Osteoblast (primary cell): ENCODE measurements at regions not wholly inside any gene's neighbourhood (a gene's known extent, or its start where the extent isn't known, plus 50 kb on each side); places are given as distances from the start of the nearest gene placed in this dataset.

Experiments used
- DNase-seq: peaks from one replicate; pipeline ENCODE4 v3.0.0; 2011; ENCODE audit warnings: low spot score, mixed read lengths; ENCODE audit not compliant: insufficient read length; ENCODE audit errors: missing footprints
- H2AFZ ChIP-seq: 2 replicates; pipeline ENCODE4 v1.6.0; 2011; ENCODE audit warnings: mild to moderate bottlenecking, low read length
- H3K27ac ChIP-seq: 2 replicates; pipeline ENCODE4 v1.5.1; 2011; ENCODE audit warnings: mild to moderate bottlenecking, low read depth, low read length, moderate library complexity
- H3K27me3 ChIP-seq: 2 replicates; pipeline ENCODE4 v1.6.0; 2012; ENCODE audit warnings: mild to moderate bottlenecking, control low read depth, inconsistent platforms, low read length, moderate library complexity; ENCODE audit not compliant: insufficient read depth
- H3K36me3 ChIP-seq: 2 replicates; pipeline ENCODE4 v1.5.1; 2011; ENCODE audit warnings: mild to moderate bottlenecking, low read length, control low read depth, moderate library complexity; ENCODE audit not compliant: insufficient read depth
- H3K4me1 ChIP-seq: 2 replicates; pipeline ENCODE4 v1.5.1; 2011; ENCODE audit warnings: mild to moderate bottlenecking, low read length, control low read depth, moderate library complexity; ENCODE audit not compliant: insufficient read depth
- H3K4me2 ChIP-seq: 2 replicates; pipeline ENCODE4 v1.6.0; 2011; ENCODE audit warnings: mild to moderate bottlenecking, low read length; ENCODE audit not compliant: insufficient read depth
- H3K4me3 ChIP-seq: fragments of 200-600 bp; sonication (generic); 3 replicates; pipeline ENCODE4 v1.5.1; 2012; ENCODE audit warnings: mild to moderate bottlenecking, low read length, inconsistent platforms; ENCODE audit not compliant: insufficient read depth
- H3K79me2 ChIP-seq: 2 replicates; pipeline ENCODE4 v1.6.0; 2012; ENCODE audit warnings: mild to moderate bottlenecking, low read length, control low read depth, inconsistent platforms; ENCODE audit not compliant: insufficient read depth
- H3K9me3 ChIP-seq: 2 replicates; pipeline ENCODE4 v1.5.1; 2011; ENCODE audit warnings: low read depth, low read length, control low read depth
- H4K20me1 ChIP-seq: 2 replicates; pipeline ENCODE4 v1.6.0; 2012; ENCODE audit warnings: mild to moderate bottlenecking, low read length, control low read depth; ENCODE audit not compliant: insufficient read depth
- CTCF ChIP-seq: IDR thresholded peaks from 2 replicates; pipeline ENCODE4 v1.5.1; 2011; ENCODE audit warnings: mild to moderate bottlenecking, low read depth, low read length, moderate library complexity; ENCODE audit errors: extremely low read depth

GRCh38 chr11:116309446-116309845 is 463.3 kb downstream of the BUD13 start:
- no peak overlapping the region for H3K4me2 ChIP-seq
- no peak for TF ChIP-seq CTCF
- no peaks in the 10 kb centered on the region for H3K4me1 ChIP-seq
- no peak overlapping the region for H3K4me3 ChIP-seq
- no peak overlapping the region for H2AFZ ChIP-seq
- no peaks in the 10 kb centered on the region for H3K9me3 ChIP-seq
- no peak for DNase-seq
- H3K27me3 ChIP-seq: no peaks in the 10 kb centered on the region
- no peaks in the 10 kb centered on the region for H3K36me3 ChIP-seq
- no peak overlapping the region for H3K27ac ChIP-seq
- H3K79me2 ChIP-seq: no peaks in the 10 kb centered on the region
- H4K20me1 ChIP-seq: no peaks in the 10 kb centered on the region

GRCh38 chr11:116302756-116303155 is 470.0 kb downstream of the BUD13 start:
- Histone ChIP-seq H3K4me3 (no peak overlapping the region), H3K4me2 (no peak overlapping the region), H3K36me3 (no peaks in the 10 kb centered on the region), H3K27me3 (no peaks in the 10 kb centered on the region), H4K20me1 (no peaks in the 10 kb centered on the region), H3K4me1 (no peaks in the 10 kb centered on the region), H3K9me3 (no peaks in the 10 kb centered on the region), H3K27ac (no peak overlapping the region), H3K79me2 (no peaks in the 10 kb centered on the region), H2AFZ (no peak overlapping the region)
- no peak for TF ChIP-seq CTCF
- DNase-seq: no peak

- TF ChIP-seq CTCF: no peak
- H3K4me3 ChIP-seq: no peak overlapping the region
- no peaks in the 10 kb centered on the region for H3K27me3 ChIP-seq
- no peak overlapping the region for H3K4me2 ChIP-seq
- H2AFZ ChIP-seq: no peak overlapping the region
- H3K9me3 ChIP-seq: no peaks in the 10 kb centered on the region
- no peaks in the 10 kb centered on the region for H4K20me1 ChIP-seq
- no peak overlapping the region for H3K27ac ChIP-seq
- no peak for DNase-seq
- H3K4me1 ChIP-seq: no peaks in the 10 kb centered on the region
- H3K36me3 ChIP-seq: no peaks in the 10 kb centered on the region
- H3K79me2 ChIP-seq: no peaks in the 10 kb centered on the region
Observed at GRCh38 chr11:116301141-116301540, 471.6 kb downstream of the BUD13 start.

- Histone ChIP-seq H4K20me1 (no peaks in the 10 kb centered on the region), H3K79me2 (no peaks in the 10 kb centered on the region), H3K4me2 (no peak overlapping the region), H3K27ac (no peak overlapping the region), H3K4me3 (no peak overlapping the region), H3K36me3 (no peaks in the 10 kb centered on the region), H2AFZ (no peak overlapping the region), H3K27me3 (no peaks in the 10 kb centered on the region), H3K4me1 (no peaks in the 10 kb centered on the region), H3K9me3 (no peaks in the 10 kb centered on the region)
- no peak for TF ChIP-seq CTCF
- no peak for DNase-seq
Observed at GRCh38 chr11:116300232-116300631, 472.6 kb downstream of the BUD13 start.
